ENCODE measurements at regions not wholly inside any gene's neighbourhood (a gene's known extent, or its start where the extent isn't known, plus 50 kb on each side); places are given as distances from the start of the nearest gene placed in this dataset.

DNA sequence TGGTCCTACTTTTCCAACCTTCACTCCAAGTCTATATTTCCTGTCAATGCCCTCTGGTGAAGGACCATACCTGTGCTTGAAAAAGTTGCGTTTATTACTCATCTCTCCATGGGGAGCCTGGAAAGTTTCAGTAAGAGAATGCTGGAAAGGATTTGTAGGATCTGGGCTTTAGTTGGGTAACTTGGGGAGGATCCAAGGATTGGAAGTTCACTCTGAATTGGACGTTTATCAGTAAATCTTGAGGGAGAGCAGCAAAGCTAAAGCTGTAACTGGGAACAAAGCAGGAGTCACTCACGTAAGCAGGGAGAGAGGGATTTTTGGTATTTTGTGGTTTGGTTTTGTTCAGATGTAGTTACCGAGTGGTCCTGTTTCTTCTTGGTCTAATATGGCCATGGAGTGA lies 51.4 kb upstream of the NPVF start:
- DNase-seq = no peak

DNA sequence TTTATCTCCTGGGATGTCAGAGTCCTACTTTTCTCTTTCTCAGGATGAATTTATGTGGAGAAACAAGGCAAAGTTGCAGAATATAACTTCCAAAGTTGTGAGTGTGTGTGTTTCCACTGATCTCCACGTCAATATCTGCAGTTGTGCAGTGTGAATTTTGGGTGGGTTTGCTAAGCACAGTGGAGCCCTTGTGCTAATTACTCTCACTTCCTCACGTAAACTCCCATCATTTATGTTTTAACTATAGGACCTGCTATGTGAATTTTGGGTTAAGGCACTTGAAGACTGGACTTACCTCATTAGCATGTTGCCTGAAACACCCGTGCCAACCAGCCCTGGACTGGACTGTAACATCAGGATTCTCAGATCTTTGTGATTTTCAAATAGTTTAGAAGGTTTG lies 51.9 kb upstream of the NPVF start:
- no peak for DNase-seq

DNA sequence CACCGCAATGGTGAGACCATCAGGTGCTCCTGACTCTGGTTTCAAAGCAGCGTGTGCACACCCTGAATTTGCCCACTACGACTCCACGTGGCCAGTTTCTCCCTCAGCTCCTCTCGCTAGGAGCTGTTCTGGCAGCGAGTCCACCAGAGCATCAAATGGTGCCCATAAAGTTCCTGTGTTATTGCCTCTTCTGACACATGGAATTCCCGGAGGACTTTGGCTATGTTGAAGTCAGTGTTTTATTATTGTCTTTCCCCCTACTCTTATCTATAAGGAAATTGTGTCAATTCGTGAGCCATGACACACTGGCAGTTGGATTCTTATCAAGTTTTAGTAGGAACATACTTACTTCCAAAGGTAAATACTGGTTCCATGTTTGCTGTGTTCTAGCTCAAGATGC lies 53.9 kb upstream of the NPVF start:
- no peak for DNase-seq

DNA sequence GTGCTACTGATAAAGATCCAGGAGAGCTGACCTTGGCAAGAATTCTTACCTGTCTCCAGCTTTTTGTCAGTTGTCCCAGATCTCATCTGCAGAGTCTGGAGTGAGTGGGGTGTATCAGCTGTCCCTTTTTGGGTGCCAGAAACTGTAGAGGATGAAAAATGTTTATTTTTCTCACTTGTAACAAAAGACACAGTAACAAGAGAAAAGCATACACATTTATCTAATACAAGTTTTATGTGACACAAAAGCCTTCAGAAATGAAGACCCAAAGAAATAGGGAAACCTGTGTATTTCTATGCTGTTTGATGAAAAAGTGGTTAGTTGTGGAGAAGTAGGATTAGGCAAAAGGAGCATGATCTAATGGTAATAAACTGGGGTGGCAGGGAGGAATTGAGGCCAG lies 58.5 kb upstream of the NPVF start:
- DNase-seq = no peak

DNA sequence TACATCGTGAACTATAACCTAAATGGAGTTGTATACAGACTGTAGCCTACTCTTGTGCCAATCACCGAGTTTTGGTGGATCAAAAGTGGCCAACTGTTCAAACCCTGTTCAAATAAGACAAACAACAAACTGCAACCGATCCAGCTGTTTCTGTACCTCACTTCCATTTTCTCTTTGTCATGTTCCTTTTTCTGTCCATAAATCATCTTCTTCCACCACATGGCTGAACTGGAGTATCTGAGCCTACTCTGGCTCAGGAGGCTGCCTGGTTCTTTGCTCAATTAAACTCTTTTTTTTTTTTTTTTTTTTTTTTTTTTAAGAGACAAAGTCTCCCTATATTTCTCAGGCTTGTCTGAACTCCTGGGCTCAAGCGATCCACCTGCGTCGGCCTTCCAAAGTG lies 59.0 kb upstream of the NPVF start:
- DNase-seq = no peak

DNA sequence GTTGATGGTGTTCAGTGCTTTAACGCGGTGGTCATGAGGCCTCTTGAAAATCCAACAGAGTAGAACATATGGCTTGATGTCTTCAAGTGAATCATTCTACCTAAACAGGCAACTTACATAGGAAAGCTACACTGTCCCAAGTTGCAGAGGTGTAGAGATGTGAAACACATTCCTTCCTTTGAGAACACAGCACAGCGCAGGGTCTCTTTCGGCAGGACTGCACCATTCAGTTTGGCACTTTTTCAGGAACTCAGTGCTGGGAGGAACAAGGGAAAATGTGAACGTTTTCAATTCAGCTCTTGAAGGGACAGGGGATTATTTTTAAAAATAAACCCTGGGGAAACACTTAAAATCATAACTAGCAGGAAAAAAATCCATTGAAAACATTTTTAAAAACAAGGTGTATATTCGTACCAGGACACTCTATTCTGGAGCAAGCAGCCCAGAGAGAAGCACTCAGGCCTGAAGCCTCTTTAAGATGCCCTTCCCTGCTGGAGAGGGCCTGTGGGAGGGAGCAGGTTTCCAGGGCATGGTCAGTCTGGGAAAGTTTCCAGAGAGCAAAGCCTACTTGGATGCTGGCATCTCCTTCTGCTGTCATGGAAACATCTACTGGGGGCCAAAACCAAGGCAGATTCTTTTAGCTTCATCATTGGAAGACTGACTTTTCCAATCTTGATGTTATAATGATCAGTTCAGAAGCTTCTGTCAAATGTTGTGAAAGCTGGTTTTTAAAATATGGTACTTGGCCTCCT lies 60.4 kb upstream of the NPVF start:
- DNase-seq = peak in 2 of 3 donors; percentile 49 to 59

DNA sequence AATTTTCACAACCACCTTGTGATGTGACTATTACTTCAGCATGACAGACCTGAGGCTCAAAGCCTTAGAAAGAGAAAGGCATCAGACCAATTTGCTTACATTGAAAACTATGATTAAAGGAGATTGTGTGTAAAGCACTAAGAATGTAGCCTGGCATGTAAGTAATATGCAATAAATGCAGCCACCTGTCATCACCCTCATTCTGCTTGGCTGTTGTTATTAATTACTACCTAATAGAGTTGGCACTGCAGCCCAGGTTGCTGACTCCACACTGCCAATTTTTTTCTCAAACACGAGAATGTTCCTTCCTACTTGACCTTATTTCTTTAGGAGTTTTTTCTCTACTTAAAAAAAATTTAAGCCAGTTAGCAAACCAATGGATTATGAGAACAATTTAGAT lies 61.2 kb upstream of the NPVF start:
- no peak for DNase-seq

DNA sequence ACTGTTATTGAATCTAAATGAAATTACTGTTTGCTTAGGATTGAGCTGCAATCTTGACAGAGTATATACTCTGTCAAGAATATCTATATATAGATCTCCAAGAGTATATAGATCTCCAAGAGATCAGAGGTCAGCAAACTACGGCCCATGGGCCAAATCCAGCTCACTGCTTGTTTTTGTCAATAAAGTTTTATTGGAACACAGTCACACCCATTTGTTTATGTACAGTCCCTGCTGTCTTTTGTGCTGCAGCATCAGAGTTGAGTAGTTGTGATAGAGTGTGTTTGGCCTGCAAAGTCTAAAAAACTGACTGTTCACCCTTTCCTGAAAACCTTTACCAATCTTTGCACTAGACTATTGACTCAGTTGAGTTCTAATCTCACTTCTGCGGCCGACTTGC lies 66.3 kb upstream of the NPVF start:
- DNase-seq = no peak

DNA sequence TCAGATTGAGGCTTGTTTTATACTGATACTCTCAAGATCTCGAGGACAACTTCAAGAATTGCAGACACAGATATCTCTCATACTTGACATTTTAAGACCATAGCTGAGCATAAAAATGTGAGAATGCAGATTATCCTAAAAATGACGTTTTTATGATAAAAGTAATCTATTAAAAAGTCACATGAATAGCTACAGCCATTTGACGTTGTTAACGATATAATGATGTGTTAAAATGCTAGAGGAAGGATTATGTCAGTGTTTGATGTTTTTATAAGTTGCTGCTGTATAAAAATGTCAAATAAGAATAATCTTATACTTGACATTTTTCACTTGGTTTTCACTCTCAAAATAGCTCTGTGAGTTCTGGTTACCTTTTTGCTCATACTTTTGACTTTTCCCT lies 67.1 kb upstream of the NPVF start:
- DNase-seq = no peak

DNA sequence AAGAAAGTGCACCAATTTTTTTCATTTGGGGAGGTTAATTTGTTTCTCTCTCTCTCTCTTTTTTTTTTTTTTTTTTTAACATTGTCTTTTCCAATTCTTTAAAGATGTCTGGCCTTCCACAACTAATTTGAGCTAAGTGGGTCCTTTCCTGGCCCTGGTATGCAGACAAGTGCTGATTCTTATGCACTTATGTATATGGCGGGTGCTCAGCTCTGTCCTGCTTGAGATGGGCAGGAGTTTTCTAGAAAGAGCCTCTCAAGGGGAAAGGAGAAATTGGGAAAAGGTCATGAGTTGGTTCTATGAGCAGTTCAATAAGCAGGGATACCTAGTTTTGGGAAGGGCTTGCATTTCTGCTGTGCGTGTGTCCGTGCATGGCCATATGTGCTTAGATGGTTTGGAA lies 67.8 kb upstream of the NPVF start:
- no peak for DNase-seq

DNA sequence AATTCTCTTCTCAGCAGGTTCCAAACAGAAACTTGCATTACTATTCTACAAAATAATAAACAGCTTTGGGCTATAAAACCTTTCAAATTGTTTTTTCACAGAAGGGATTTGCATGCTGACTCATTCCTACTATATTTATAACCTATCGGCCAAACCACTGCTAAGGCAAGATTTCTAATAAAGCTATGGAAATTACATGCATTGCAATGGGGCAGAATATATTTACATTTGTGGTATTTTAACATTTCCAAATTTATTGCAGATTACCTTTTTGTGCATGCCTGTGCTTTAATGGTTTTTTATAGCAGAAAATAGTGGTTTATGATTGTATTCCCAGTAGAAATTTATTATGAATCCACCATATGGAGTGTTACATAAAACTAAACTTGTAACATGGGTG lies 69.0 kb upstream of the NPVF start:
- peak in 1 of 3 donors; percentile 32 for DNase-seq

DNA sequence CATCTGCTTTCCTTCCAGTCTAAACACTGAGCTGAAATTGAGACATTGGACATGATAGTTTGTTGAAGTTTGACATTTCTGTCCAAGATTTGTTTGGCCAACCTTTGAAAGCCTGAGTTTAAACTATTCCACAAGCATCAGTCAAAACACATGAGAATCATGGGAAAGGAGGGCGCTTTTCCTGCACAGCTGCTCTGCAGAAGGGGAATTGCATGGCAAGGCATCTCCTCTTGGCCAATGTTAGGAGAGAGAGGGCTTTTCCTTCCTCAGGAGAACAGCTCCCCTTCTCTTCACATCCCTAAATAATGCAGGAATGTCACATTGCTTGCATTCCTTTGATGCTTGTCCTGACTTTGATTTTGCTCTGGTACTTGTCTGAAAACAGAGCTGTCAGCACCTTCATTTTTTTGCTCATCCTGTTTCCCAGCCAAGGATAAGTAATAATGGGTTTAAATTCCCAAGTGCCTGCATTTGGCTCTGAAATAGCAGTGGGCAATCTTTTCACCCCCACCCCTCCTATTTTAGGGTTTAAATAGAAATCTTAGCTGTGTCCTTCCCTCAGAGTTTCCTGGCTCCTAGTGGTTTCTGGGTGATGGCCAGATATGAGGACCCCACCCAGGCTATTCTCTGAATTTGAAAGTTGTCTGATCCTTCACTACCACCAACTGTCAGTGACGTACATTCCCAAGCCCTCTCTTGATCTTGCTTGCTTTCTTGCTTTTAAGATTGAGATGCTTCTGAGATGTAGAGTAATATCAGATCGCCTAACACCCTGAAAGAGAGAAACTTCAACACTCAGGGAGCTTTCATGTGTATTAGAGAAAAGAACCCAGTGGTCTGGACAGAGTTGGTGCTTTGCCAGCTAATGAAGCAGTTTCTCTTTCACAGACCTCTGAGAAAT lies 75.2 kb upstream of the NPVF start:
- DNase-seq = peak; percentile 80 to 89 (median 84)

DNA sequence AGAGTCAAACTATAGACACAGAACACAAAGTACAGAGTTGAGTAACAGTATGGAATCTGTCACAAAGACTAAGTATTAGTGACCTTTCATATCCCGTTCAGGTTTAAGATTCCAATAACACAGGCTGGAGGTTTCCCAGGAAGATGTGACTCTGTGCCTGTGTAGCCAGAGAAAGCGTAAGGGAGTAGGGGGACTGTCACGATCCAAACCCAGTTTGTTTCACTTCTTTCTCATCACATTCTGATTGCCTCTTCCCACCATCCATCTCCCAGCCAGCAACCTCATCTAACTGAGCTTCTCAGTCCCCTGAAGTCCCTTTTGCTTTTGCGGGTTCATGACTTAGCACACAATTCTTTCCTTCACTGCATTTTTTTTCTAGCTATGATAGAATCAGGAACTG lies 76.4 kb upstream of the NPVF start:
- DNase-seq = peak in 1 of 3 donors; percentile 52

DNA sequence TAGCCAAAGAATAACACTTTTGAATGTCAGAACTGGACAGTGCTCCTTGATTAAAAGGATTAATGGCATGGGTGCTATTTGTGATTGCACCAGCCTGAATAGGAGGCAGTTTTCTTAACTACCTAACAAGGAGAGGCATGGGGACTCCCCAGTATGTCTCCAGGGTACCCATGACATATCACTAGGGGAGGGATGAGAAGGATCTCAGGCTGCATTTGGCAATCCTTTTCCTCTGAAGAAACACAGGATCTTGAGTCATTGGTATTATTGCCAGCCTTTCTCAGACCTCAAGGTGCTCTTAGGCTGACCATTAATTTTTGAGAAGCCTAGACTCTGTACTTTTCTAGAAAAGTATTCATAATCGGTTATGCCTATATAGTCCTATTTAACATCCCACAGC lies 77.5 kb upstream of the NPVF start:
- no peak for DNase-seq

DNA sequence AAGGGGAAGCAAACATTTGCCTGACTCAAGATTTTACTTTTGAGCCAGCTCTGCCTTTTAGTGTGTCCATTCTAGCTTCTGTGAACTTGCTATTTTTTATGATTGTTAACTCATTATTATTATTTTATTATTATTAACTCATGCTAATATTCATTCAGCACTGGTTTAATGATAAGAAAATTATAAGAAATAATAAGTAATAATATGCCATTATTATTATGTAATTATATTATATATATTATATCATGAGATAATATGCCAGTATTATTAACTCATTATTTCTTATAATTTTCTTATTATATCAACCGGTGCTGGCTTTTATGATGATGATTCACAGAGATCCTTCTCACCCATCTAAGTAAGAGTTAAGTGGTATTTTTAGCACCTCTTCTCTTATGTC lies 79.3 kb upstream of the NPVF start:
- no peak for DNase-seq

DNA sequence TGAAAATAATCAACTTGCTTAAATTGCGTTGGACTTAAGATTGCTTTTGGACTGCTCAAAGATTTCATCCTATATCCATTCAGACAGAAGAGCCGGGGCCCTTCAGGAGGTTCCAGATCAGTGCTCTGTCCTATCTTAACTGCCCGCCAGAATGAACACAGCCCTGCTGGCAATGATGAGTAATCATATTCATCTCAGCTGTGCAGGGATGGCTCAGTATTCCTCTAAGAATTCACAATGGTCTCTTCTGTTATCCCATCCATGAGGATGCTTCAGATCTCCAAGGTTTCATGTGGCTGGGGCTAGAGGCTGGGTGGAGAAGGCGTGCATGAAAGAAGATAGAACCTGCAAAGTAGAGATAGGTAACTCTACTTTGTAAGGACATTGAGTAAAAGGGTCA lies 80.0 kb upstream of the NPVF start:
- DNase-seq = no peak

DNA sequence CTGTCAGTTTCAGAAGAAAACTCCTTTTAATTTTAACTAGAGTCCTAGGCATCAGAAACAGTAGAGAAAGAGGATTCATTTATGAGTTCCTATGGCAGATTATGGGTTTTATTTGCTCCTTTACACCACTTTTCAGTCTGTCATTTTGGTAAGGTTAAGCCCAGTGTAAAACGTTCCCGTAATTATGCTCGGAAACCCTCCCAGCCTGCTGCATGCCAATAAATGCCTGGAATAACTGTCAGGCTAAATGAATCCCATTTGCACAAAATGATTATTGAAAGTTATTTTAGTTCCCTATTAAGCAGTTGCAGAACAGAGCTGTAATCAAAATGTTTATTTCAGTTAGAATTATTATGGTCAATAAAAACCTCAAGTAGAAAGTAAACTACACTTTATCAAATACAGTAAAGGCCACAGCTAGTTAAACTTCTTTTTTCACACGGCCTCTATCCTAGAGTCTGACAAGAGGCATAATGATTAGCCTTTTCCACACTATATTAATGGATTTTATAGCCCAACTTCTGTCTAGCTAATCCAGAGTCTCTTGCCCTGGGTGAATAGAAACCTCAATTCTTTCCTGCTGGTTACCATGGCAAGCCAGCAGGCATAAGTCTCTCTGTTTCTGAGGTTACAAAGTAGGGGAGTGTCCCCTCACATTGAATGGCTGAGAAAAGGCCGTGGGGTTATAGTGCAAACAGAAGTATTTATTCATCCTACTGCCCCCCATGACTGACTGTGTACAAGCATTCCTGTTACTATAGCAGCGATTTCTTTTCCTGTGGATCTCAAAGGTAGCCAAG lies 80.8 kb upstream of the NPVF start:
- DNase-seq = peak in 2 of 3 donors; percentile 30 to 45

DNA sequence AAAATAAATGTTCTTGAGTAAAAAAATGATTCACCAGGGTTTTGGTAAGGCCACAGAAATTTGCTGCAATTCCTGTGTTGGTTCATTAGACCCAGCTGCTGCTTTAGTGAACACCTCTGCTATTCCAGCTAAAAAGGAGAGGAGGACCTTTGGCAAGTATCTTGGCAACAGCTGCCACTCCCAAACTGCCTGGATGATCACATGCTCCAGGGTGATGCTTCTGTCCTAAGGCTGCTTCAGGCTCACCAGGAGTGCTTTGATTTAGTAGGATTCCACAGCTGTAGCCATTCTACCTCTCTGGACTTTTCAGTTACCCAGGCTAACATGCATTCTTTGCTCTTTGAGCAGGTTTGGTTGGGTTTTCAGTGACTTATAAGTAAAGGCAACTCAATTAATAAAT lies 82.6 kb upstream of the NPVF start:
- DNase-seq = no peak

DNA sequence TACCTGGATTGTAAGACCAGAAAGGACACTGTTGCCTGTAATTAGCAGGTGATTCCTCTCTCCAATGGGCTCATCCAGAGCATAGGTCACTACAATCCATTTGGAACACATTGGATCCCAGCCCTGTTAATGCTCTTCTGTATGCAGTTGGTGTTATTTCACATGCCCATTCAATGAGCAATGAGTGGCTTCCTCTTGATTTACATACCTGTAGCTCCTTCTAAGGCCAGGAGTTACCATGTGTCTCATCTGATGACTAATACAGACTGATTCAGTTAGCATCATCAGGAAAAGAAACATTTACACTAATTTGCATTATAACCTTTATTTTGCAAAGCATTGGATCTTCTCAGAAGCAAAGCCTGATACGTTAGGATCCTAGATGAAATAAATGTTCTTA lies 83.1 kb upstream of the NPVF start:
- DNase-seq = no peak

DNA sequence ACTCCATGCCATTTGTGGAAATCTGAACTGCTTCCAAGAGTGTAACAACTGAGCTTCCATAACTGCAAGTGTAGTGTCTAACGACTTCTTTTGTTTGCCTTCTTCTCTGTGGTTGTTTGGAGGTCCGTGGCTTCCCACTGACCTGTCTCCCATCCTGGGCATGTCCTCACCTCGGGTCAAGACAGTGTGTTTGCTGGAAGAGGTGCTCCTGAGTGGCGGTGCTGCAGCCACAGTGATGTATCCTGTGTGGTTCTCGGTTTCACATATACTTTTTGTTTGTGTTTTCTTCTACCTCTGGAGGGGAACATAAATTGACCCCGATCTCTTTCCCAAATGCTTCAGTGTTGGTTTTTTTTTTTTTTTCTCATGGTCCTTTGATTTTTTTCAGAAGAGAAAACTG lies 84.7 kb upstream of the NPVF start:
- DNase-seq = no peak

DNA sequence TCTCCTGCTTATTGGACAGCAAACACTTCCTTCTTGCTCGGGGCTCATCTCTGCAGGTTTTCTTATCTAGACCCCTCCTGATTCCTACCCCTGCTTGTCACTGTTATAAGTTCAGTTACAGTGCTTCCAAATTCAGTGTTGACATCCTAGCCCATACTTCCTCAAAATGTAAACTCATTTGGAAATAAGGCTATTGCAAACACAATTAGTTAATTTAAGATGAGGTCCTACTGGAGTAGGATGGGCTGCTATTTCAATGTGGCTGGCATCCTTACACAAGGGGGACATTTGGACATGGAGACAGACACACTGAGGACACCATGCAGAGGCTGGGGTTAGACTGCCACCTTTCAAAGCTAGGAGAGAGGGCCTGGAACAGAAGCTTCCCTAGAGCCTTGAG lies 85.2 kb upstream of the NPVF start:
- no peak for DNase-seq

DNA sequence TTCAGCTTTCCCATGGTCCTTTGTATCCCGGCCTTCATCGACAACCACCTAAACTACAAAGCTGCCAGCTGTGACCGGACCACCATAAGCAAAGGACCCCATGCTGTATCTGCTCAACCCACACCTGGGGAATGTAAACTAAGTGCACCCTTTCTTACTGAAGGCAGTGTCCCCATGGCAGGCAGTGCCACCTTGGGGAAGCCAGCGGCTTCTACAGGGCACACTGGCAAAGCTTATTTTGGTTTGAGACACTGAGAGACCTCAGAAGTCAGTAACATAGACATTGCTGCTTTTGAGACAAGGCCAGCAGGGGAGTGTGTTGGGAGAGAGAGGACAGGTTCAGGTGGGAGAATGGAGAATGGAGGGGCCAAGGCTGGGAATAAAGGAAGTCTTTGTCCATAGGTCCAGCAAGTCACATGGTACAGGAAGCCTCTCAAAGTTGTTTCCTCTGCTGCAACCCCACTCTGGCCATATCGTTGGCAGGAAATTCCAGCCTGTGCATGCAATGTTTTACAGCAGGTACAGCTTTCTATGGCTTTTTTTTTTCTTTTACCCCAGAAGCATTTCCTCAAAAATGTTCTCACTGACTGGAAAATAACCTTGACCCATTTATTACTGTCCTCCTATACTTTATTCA lies 85.9 kb upstream of the NPVF start:
- DNase-seq = no peak

Data from muscle of back (tissue), 3 donors.